NCI-H524 (cell line): ENCODE measurements at regions not wholly inside any gene's neighbourhood (a gene's known extent, or its start where the extent isn't known, plus 50 kb on each side); places are given as distances from the start of the nearest gene placed in this dataset.
A peak's percentile ranks its signal among the peaks of the same experiment; 100 is the strongest.

Source experiments
- DNase-seq, 2 experiments: peaks; one replicate each; lab custom pipeline; 2025; lab: John Stamatoyannopoulos, UW

DNA sequence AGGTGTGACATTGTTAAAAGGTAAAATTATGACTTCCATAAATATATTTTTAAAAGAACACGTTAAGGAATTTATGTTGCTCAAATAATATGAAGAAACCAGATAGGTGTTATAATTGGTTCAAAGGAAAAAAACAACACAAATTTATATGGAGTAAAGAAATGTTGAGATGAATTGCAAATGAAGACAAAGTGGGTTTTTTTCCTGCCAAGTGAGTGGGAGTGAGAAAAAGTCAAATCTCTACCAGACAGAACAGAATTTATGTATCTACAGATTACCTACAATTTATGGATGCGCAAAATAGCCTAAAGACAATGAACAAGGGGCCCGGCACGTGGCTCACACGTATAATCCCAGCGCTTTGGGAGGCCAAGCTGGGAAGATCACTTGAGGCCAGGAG lies 159.7 kb upstream of the SLC1A4 start:
- DNase-seq, result no peak

DNA sequence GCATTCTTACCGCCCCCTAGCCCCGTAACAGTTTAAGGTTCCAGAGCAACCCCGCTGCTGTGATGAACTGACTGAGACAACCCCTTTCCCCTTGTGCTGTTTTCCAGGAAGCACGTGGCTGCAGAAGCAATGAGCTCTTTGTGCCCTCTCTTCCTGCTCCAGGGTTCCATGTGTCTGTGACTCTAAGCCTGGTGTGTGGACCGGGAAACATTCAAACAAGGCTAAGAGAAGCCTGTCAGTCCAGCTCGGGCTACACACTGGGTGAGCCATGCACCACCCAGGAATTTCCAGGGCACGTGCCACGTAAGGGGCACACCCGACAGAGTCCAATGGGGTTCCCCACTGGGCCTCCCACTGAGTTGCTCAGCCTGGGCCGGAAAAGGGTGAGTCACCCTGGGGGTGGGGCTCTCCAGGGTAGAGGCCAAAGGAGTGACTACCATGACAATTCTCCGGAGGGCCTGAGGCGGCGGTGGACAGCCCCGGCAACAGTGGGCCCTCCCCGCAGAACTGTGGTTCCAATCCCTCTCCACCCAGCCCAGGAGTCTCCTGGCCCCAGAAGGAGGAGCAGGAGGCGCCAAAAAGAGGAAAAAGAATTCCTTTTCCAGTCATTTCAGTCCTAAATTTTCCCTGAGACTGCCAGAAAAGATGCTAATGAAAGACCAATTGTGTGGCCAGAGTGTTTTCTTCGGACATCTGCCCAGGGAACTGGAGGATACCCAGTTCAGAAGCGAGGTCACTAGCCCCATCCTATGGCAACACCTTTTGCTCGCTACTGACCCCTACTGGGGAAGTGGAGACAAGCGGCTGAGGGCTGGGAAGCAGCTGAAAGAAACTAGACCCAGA lies 157.8 kb upstream of the SLC1A4 start:
- peak in 1 of 2 experiments; percentile 19 for DNase-seq

DNA sequence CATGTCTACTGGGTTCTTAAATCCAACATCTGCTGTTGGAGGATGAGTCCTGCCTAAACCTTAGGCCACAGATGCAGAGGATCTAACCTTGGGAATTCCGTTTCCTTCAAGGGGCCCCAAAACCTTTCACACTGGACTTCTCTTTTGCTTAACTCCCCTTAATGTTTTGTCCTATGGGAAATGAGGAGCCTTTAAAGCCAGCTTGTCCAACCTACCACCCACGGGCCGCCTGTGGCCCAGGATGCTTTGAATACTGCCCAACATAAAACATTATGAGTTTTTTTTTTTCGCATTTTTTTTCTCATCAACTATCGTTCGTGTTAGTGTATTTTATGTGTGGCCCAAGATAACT lies 157.2 kb upstream of the SLC1A4 start:
- DNase-seq, result no peak

DNA sequence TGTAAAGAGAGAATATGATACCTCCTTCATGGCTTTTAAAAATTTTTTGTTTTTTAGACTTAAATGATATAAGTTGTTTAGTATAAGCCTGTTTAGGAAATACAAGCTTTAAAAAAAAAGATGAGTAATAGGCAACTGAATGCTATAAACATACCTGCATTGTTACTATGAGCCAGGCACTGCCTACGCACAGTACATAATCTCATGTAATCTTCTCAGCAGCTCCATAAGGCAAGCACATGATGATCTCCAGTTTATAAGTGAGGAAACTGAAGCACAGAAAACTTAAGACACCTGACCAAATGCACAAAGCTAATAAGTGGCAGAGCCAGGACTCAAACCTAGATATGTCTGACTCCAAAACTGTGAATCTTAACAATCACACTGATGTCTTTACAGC lies 156.3 kb upstream of the SLC1A4 start:
- no peak for DNase-seq

DNA sequence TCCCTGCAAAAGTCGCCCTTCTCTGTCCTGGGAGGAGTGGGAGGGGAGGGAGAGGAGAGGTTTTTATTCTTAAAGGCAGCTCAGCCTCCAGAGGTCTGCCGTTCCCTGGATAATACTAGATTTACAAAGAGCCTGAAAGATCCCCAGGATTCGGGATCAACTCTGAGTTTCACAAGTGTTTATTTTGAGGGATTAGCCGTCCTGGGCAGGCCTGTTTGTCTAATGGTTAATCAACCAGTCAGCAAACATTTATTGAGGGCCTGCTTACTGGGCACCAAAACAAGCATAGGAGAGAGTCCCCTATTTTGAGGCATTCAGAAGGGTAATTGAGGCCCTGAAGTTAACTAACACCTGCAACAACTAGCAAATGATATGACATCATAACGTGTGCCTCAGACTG lies 152.6 kb upstream of the SLC1A4 start:
- no peak for DNase-seq

DNA sequence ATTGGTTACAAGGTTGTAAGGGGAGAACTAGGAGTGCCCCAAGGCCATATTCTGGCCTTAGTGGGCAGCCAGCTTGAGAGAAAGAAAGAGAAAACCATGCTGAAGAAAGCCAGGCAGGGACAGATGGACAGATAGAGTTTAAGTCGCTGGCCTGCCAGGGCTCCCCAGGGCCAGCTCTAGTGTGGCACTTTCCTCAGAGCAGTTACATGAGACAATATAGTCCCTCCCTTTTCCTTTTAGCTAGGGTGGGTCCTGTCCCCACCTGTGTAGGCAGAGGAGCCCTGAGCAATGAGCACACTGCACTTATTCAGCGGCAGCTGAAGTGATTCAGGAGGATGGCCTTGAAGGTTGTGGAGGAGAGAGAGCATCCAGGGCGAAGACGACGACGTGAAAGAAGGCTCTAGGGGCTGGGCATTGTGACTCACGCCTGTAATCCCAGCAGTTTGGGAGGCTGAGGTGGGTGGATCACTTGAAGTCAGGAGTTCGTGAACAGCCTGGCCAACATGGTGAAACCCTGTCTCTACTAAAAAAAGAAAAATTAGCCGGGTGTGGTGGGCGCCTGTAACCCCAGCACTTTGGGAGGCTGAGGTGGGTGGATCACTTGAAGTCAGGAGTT lies 152.0 kb upstream of the SLC1A4 start:
- no peak for DNase-seq

DNA sequence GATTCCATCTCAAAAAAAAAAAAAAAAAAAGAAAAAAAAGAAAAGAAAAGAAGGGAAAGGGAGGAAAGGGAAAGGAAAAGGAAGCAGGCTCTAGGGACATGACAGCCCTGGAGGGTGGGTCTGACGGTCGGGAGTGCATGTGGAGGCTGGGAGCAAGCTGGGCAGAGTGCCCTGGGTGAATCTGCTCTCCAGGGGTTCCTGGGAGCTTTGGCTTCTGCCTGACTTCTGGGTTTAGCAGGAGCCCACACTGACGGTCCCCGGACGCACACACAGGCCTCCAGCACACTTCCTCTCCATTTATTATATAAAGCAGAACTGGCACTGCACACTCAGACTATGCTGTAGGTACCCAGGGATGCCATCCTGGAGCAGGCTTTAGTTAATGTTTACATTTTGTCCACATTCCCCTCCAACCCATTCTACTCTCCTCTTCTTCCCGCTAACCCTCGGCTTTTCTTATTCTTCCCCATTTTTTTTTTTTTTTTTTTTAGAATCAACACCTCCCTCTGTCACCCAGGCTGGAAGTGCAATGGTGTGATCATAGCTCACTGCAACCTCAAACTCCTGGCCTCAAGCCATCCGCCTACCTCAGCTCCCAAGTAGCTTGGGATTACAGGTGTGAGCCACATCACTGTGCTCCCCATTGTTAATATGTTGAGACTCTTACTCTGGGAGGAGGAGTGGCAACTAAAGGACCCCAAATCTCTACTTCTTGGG lies 151.1 kb upstream of the SLC1A4 start:
- no peak for DNase-seq

DNA sequence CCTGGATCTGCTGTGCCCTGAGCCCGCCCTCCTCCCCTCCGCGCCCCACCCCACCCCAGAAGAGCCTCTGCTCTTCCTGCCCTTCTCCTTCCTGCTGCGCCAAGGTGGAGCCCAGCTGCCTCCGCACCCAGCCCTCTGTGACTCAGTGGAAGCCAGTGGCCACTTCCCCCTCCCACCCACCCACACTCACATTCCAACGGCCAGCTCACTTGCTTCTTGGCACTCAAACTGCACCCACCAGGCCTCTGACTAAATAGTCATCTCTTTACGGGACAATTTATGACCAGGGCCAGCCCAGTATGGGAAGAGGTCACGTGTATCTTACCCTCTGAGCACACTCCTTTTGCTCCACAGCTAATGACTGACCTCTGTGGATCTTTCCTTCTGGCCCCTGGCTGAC lies 150.4 kb upstream of the SLC1A4 start:
- DNase-seq, result no peak

DNA sequence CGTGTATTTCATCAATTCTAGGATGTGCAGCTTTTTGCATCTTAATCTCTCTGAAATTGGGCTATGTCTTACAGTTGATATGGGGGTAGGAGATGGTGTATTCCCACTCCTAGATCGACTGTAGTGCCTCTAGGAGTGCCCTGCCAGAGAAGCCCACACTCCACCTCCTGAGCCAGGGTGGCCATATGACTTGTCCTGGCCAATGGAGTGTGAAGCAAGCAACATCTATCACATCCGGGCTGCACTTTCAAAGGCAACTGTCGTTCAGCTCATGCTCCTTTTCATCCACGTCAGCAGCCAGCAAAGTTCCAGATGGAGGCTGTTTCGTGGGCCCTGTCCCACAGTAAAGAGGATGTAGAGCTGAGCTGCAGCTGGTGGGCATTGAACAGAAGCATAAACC lies 149.4 kb upstream of the SLC1A4 start:
- no peak for DNase-seq

DNA sequence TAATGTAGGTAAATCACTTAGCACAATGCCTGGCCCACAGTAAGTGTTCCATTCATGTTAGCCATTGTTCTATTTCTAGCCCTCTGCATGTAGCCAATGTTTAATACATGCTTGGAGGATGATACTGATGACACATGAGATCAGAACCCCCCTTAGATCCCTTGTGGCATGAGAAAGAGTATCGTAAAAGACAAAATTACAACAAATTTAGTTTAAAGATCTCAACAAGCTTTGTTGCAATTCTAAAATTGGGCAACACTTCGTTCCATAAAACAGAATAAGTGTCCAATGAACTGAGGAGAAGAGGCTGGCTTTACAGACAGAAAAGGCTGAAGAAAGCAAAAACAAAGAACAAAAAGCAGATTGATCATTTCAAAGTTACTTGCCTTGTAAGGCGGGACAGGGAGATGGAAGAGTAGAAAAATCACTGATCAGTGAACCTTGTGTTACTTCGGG lies 148.7 kb upstream of the SLC1A4 start:
- DNase-seq, result no peak

DNA sequence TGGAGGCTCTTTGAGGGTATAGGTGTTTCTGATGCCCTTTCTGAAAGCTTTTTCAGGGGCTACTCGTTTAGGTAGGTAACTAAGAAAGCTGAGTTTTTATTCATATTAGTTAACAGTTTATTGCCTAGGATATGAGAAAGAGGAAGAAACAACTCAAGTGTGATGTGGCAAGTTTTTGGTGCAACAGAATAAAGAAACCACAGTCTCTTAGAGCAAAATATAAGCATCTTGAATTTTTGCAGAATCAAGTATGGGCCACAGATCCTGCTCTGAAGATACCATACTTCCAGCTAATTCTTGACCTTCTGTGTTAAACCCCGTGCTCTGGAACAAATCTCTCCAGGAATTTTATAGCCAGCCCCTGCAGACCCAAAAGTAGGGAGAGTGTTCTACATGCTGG lies 147.7 kb upstream of the SLC1A4 start:
- no peak for DNase-seq

DNA sequence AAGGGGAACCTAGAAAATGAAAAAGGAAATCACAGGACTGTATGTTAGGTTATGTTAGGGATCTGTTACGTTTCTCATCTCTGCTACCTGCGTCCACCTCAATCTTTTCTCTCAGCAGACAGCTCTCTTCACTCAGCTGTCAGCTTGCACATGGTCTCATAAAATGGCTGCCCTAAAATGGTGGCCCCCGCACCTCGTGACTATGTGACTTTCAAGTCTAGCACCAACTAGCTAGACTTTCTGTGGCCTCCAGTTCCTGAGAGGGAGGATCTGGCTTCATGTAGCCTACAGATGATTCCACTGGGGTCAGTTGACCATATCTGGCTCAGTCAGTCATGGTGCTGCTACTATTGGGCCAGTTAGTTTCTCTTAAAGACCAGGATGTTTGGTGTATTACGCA lies 147.2 kb upstream of the SLC1A4 start:
- no peak for DNase-seq

DNA sequence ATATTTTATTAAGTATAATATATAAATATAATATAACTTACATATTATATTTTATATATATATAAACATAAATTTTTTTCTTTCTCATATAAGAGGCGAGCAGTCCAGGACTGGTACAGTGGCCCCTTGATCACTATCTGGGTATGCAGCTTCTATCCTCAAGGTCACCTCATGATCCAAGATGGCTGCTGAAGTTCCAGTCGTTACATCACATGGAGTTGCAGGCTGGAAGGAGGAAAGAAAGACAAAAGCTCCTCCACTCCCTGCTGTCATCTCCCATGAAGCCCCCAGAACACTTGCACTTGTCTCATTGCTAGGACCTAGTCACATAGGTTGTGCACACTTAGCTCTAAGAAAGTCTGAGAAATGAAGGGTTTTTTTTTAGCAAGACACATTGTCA lies 145.1 kb upstream of the SLC1A4 start:
- no peak for DNase-seq

DNA sequence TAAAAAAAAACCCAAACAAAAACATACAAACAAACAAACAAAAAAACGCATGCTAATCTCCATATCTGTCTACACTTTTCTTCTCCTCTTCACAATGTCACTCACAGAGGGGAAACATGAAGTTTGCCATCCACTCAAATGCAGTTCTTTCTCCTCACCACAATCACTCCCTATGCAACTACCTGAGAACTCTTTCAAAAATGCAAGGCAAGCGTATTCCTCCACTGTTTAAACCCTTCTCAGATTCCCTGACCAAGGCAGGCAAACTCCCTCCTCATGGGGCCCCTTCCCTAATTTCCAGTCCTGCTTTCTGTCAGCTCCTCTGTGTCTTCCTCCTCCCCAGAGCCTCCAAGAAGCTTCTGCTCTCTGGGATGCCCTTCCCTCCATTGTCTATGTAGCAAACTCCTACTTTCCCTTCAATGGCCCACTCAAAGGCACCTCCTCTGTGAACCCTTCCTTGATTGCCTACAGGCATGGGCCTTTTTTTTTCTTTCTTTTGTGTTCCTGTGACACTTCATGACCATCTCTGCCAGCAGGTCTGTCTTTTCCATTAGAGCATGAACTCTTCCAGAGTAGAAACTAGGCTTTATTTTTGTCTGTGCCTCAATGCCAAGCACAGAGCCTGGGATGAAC lies 143.8 kb upstream of the SLC1A4 start:
- no peak for DNase-seq

DNA sequence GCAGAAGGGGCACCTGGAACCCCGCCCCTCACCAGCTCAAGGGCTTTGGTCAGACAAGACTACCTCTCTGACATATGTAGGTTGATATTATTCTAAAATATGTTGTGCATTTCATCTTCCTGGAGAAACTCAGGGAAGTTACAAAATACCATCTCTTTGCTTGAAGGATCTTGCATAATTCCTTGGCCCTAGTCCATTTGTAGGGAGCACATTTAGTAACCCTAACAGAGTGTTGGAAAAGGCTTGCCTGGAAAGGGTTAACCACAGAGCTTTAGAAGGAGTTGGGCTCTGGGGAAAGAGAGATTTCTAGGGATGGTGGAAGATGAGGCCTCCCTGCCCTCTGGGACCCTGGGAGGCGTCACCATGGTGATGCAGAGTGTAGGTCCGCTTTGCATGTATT lies 143.0 kb upstream of the SLC1A4 start:
- no peak for DNase-seq

DNA sequence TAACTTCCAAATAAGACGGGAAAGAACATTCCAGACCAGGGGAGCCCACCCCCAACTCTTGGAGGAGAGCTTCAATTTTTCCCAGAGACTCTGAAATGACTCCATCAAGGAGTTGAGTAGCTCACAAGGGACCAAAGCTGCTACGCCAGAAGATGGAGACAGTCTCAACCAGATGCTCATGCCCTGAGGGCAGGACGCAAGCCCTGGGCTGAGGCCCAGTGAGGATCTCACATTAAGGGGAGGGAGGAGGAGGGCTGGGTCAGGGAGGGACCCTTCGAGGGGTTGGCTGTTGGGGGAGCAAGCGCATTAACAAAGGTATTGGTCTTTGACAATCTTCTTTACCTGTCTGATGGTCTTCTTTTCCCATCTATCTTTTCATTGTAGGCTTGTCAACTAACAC lies 141.3 kb upstream of the SLC1A4 start:
- no peak for DNase-seq

DNA sequence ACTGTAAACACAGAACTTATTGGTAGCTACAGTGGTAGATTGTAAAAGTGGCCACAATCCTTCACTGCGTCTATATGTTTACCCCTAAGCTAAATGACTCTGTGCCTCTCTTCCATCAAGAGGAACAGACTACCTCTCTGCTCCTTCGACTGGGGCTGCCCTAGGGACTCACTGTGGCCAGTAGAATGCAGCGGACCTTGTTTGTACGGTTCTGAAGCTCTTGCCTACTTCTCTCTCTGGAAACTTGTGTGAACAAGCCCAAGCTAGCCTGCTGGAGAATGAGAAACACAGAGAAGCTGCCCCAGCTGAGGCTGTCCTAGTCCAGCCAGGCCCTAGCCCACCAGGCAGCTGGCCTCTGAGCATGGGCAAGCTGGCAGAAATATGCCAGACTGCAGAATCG lies 140.8 kb upstream of the SLC1A4 start:
- DNase-seq, result no peak

DNA sequence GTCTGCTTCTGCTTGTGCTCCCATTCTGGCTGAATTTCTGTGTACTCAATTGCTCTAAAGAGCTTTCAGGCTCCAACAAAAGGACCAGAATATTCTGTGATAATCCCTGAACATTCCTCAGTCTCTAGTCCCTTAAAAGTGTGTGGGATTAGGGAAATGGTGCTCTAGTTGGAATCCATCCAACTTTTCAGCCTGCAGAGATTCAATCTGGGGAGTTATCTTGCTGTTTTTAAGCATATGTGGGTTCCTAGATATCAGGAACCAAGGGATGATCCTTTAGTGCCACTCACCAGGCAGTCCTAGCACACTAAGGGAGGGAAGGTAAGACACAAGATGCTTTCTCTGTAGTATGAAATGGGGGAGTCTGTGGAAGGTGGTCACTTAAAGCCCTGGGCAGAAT lies 140.3 kb upstream of the SLC1A4 start:
- DNase-seq, result no peak

DNA sequence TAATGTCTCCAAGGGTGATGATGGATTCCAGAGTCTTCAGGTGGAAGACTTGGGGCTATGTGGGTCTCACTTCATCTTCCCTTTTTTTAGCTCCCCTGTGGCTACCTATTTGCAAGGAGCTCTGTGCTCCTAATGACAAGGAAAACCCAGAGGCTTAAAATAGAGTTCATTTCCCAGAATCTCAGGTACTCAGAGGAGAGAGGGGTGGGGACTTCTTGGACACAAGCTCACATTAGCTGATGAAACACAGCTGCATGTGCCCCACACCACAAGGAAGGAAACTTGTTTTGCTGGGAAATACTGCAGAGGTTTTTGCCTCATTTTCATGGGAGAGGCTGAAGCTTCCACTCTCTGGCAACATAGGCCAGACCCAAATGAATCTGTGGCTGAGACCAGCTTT lies 138.6 kb upstream of the SLC1A4 start:
- no peak for DNase-seq

DNA sequence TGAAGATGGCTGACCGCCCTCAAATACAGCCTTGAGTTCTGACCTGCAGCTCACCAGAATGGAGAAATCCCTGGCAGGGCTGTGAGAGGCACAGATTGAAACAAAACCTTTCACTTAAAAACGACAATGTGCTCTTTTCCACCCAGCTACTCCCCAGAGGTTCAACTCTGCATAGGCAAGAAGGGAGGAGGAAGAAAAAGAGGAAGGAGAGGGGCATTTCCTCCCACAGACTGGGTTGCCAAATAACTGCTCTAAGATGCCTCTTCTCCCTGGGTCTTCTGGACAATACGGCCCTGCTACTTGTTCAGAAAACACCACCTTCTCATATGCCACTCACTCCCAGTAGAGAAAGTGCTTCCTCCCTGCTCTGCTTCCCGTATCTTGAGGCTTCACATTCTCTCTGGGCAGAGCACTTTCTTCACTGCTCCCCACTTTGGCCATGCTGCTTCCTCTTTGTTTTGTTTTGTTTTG lies 136.4 kb upstream of the SLC1A4 start:
- DNase-seq, result no peak

DNA sequence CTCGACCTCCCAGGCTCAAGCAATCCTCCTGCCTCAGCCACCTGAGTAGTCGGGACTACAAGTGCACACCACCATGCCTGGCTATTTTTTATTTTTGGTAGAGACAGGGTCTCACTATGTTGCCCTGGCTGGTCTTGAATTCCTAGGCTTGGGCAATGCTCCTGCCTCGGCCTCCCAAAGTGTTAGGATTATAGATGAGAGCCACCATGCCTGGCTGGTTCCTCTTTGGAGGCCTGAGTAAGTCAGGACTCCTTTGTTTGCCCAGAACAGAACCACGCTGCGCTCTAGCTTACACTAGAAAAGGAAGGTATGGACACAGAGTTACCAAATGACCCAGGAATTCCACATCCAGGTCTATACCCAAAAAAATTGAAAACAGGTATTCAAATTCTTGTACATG lies 135.9 kb upstream of the SLC1A4 start:
- no peak for DNase-seq

DNA sequence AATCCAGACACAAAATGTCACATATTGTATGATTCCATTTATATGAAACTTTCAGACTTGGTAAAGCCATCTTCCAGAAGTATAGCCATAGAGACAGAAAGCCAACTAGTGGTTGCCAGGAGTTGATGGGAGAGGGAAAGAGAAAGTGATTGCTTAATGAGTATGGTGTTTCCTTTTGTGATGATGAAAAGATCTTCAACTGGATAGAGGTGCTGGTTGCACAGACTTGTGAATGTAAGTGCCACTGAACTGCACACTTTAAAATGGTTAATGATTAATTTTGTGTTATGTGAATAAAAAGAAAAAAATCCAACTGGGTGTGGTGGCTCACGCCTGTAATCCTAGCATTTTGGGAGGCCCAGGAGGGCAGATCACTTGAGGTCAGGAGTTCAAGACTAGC lies 135.3 kb upstream of the SLC1A4 start:
- no peak for DNase-seq

DNA sequence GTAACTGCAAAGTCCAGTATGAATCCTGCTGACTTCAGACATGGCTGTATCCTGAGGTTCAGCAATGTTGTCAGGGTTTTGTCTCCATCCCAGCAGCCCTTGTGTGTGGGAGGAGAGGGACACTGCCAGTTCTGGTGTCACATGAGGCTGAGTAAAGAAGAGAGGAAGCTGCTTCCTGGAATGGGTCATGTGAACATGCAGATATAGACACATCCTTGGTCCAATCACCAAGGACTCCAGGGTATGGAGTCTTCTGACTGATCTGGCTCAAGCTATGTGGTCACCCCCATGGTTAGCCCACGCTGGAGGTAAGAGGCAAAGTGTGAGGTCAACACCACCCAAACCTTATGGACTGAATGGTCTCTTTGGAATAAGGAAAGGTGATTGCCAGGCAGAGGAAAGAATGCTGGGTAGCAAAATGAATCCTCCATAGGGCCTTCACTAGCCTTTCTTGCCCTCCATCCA lies 134.4 kb upstream of the SLC1A4 start:
- no peak for DNase-seq
